HG03159 (cell line): ENCODE measurements at regions not wholly inside any gene's neighbourhood (a gene's known extent, or its start where the extent isn't known, plus 50 kb on each side); places are given as distances from the start of the nearest gene placed in this dataset.
"Not testable (repeated sequence)": the region's sequence is repeated elsewhere in the genome, so short reads cannot be mapped to it uniquely, and the experiment has no call there.

Experiments used
- ATAC-seq: cut with Tn5 transposase; IDR thresholded peaks from one replicate; pipeline ENCODE4 v1.9.1; 2021; ENCODE audit warnings: mild to moderate bottlenecking, moderate library complexity; ENCODE audit not compliant: unreplicated experiment

DNA sequence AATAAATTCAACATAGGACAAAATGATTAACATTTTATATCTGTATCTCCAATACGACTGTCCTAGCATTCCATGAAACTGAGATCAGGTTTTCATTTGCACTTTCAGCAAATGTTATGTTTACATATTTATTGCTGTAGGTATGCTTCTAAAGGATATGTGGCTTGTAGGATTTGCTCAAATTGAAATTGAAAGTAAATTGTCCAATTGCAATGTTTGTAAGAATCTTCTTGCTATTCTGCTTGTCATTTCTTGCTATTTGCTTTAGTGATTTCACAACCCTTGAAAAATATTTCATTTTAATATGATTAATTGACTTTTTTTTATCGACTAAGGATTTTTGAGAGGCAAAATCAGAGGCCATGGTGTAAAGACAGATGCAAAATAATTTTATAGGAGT, 904.2 kb upstream of the RAG2 start:
- no peak for ATAC-seq

DNA sequence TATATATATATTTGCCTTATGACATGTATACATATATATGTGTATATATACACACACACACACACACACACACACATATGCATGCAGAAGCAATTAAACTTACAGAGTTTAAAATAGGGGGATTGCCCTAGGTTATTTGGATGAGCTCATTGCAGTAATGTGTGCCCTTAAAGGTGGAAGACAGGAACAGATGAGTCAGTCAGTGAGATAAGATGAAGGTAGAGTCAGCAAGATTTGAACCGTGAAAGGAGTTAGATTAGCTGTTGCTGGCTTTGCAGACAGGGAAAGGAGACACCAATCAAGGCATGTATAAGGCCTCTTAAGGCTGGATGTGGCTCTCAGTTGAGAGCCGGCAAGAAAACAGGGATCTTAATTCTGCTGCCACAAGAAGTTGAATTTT, 902.4 kb upstream of the RAG2 start:
- ATAC-seq: no peak

DNA sequence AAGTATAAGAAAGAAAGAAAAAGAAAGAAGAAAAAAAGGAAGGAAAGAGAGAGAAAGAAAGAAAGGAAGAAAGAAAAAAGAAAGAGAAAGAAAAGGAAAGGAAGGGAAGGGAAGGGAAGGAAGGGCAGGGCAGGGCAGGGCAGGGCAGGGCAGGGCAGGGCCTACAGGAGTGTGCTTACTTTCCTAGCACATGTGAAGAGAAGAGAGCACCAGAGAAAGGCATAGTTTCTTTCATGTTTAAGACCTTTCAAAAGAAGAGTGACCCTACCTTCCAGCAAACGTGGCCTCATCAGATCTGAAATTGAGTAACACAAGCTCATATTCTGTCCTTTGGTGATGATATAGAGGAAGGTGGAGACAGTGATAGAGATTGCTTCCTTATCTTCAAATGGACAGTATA, 899.3 kb upstream of the RAG2 start:
- no peak for ATAC-seq

DNA sequence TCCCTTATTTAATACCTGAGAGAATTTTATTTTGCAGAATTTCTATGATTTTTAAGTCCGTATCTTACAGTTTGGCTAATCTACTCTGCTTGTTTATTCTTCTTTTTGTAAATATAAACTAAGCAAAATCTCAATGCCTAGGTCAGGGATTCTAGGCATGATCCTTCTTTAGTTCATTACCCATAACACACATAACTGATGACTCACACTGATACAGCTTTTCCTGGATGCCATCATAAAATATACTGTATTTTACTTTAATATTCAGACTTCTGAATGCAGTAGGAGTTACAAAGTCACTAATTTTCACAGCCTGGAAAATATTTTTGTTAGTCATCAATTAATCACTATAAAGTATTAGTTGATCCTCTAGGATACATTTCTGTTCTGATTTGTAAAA, 898.2 kb upstream of the RAG2 start:
- ATAC-seq: no peak

DNA sequence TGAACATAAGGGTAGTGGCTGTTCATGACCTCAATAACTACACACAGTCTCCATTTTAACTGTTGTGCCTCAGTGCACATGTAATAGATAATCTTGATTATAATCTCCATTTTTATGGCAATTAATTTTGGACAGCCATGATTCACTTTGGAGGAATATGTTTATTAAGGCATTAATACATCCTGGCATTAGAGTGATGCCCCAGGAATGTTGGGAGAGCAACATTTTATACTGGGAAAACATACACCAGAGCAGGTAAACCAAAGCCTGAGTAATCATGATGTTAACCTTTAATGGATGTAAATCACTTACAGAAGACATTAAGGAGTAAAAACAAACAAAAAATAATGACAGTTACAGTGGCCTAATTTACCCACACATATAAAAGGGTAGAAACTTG, 886.3 kb upstream of the RAG2 start:
- no peak for ATAC-seq

DNA sequence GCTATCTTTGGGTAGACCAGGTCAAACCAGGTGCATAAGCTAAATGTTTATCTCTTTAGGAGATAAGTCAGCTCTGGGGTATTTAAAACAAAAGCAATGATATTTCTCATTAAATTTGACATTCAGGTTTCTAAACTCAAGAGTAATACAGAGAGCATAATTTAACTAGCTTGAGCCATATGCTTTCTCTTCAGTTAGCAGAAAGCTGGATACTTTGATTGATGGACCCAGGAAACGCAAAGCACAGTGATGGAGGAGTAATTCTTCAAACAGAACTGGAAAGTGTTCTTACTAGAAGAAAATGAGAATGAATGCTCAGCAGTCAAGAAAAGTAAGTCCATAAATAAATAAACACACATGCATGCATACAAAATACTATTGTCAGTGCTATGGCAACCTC, 885.7 kb upstream of the RAG2 start:
- ATAC-seq: no peak

DNA sequence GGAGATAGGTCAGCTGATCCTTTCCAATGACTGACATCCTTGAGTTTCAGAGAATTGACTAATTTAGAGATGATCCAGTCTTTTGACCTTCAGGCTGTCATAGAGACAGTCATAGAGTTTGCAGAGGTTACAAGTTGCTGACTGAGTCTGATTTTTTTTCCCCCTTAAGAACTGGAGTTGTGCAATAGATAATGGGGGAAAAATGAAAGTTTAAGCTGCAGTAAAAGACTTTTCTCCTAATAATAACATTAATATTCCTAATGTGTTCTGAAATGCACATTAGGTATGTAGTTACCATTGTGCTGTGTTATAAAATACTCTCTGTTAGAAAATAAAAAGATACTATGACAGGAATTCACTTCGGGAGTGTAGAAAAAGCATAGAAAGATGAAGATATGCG, 876.9 kb upstream of the RAG2 start:
- no peak for ATAC-seq

DNA sequence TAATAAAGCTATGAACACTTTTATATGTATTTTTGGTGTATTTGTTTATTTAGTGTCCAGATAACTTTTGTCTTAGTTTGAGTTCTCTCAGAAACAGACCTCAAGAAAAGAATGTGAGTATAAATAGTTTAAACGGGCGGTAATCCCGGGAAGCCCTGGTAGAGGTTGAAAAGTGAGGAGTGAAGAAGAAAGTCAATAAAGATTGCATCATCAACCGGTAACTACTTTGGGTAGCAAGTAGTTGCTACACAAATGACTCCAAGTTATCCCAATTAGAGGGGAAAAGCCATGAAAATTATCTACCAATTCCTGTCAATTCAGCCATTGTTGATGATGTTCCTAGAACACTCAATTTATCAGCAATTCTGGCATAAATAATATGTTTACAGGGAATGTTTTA, 870.3 kb upstream of the RAG2 start:
- ATAC-seq: no peak

DNA sequence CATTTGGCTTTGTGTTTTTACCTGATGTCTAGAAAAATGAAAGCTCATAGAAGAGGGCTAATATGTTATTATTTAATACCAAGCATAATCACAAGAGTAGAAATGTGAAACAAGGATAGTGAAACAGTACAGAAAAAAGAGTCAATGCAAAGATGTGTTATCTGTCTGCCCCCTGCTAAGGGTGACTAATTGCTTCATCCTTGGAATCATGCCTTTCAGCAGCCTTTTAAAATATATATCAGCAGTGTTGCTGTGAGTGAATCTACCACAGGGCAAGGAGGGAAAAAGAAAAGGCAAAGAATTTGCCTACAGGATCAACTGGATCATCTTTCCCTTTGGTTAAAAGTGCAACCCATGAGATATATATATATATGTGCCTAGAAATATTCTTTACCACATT, 867.2 kb upstream of the RAG2 start:
- no peak for ATAC-seq

DNA sequence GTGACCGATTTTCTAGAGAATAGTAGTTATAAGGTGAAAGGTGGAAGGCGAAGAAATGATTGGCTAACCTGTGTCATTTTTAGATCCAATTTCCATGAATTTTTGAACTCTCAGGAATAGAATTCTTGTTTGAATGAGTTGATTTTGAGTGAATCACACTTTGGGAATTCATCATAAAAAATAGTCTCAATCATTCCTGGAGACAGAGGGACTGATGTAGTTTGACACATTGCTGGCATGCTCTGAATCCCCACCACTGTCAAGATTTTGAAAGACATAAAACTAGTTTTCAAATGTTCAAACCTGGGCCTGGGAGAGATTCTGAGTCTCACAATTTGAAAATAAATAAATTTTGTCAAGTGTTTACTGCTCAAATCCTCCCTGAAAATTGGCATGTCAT, 861.4 kb upstream of the RAG2 start:
- ATAC-seq: no peak

DNA sequence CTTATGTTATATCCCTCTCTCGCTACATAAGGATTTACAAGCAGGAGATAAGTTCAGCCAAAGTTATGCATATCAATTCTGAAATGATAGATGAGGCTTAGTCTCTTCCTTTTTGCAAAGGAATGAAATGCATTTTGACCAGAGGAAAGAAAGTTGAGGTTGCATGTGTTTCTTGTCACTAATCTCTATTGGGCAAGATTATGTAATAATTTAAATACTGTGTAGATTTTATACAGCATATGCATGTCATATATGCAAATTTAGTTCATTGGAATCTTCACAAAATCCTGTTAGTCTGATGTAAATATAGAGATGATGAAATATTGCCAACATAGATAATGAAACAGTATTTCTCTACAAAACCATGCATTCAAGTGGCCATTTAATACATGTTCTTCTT, 858.7 kb upstream of the RAG2 start:
- no peak for ATAC-seq

DNA sequence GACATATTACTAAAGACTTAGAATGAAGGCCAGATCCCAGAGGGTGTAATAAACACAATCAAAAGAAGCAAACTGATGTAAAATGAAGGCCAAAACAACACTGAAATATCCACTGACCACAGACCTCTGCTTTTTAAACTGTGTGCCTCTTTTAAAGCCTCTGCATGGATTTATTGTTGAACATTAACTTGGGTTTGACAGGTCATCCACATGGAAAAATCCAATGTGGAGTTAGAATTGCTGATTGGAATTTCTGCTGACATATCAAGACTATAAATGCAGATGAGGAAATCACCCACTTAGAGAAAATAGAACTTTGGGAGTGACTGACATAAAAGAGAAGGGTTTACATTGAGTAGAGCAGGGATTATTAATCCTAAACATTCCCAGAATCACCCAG, 853.9 kb upstream of the RAG2 start:
- no peak for ATAC-seq

DNA sequence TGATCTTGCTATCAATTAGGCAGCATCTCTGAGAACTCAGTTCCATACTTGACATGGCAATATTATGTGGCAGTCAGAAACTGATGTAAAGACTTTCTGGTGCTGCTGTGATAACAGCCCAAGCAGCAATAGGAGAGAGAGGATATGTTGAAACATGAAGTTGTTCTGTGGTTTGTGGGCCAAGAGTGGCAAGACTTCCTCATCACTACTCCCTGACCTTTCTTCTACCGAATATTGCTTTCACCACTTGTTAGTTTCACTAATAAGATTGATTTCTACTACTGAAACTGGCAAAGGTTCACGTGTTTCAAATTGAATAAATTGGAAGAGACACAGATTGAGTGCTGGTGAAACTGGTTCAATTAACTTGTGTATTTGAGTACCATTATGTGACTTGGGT, 852.6 kb upstream of the RAG2 start:
- ATAC-seq: no peak

DNA sequence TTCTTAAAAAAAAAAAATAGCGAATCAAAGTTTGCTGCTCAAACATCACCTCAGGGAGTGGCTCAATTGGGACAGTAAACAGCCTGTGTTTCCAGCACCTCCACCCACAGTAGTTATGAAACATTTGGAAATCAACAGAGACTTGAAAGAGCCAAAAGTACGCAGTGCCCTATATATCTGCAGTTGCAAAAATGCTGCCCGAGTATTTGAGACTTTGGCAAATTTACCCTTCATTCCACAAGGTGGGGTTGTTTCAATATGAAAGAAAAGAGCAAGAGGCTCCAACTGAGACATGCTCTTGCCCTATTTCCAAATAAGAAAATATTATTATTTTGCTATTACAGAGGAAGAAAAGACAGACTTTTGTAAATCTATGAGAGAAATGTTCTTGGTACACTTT, 851.1 kb upstream of the RAG2 start:
- ATAC-seq: no peak

DNA sequence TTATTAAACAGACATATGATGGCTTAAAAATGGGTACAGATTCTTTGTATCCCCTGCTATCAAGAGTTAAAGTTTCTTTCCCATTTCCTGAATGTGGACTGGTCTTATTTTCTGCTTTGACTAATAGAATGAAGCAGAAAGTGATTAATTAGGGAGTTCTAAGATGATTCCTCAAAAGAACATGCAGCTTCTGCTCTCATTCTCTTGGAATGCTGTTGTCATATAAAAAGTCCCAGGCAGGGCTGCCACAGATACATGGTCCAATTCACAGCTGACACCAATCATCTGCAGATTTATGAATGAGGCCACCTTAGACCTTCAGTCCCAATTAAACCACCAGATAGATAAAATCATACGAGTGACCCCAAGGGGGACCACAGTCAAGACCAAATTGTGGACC, 844.5 kb upstream of the RAG2 start:
- no peak for ATAC-seq

DNA sequence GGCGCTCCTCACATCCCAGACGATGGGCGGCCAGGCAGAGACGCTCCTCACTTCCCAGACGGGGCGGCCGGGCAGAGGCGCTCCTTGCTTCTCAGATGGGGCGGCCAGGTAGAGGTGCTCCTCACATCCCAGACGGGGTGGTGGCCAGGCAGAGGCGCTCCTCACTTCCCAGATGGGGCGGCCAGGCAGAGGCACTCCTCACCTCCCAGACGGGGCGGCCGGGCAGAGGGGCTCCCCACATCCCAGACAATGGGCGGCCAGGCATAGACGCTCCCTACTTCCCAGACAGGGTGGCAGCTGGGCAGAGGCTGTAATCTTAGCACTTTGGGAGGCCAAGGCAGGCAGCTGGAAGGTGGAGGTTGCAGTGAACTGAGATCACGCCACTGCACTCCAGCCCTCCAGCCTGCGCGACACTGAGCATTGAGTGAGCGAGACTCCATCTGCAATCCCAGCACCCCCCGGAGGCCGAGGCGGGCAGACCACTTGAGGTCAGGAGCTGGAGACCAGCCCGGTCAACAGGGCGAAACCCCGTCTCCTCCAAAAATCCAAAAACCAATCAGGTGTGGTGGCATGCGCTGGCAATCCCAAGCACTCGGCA, 833.7 kb upstream of the RAG2 start:
- ATAC-seq: not testable (repeated sequence)

DNA sequence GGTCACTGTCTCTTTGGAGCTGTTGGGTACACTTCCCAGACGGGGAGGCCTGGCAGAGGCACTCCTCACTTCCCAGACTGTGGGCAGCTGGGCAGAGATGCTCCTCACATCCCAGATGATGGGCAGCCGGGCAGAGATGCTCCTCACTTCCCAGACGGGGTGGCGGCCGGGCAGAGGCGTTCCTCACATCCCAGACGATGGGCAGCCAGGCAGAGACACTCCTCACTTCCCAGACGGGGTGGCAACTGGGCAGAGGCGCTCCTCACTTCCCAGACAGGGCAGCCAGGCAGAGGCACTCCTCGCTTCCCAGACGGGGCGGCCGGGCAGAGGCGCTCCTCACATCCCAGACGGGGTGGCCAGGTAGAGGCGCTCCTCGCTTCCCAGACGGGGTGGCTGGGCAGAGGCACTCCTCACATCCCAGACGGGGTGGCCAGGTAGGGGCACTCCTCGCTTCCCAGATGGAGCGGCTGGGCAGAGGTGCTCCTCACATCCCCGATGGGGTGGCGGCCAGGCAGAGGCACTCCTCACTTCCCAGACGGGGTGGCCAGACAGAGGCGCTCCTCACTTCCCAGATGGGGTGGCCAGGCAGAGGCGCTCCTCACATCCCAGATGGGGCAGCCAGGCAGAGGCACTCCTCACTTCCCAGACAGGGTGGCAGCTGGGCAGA, 833.1 kb upstream of the RAG2 start:
- not testable (repeated sequence) for ATAC-seq

DNA sequence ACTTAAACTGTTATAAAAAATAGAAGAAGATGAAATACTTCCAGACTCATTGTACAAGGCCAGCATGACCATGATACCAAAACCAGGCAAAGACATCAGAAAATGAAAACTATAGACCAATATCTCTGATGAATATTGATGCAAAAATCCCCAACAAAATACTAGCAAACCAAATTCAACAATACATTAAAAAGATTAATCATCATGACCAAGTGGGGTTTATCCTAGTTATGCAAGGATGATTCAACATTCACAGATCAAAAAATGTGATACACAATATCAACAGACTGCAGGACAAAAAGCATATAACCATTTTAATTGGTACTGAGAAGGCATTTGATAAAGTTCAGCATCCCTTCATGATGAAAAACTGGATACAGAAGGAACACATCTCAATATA, 824.5 kb upstream of the RAG2 start:
- ATAC-seq: no peak

DNA sequence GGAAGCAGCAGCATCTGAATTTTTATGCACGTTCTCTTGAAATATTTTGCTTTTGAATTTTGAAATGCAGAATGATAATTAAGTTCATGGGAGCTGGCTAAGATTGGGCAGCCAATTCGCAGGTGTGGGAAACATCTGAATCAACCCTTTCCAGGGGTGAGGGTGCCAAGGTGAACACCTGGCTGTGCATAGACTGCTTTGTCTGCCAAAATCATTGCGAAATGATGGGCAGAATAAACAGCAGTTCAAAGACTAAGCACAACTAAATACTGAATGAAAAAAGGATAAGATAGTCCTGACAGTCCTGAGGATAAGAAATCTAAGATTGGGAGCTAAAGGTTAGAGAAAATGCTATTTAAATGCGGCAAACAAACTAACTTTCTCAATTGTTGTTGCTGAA, 813.3 kb upstream of the RAG2 start:
- no peak for ATAC-seq

DNA sequence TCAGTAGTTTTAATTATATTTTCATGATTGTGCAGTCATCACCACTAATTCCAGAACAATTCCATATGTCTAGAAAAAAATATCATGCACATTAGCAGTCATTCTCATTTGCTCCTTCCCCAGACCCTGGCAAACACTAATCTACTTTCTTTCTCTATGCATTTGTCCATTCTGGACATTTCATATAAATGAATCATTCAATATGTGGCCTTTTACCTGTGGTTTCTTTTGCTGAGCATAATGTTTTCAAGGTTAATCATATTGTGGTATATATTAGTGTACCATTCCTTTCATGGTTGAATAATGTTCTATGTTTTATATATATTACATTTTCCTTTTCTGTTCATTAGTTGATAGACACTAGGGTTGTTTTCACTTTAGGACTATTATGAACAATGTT, 811.1 kb upstream of the RAG2 start:
- ATAC-seq: no peak

DNA sequence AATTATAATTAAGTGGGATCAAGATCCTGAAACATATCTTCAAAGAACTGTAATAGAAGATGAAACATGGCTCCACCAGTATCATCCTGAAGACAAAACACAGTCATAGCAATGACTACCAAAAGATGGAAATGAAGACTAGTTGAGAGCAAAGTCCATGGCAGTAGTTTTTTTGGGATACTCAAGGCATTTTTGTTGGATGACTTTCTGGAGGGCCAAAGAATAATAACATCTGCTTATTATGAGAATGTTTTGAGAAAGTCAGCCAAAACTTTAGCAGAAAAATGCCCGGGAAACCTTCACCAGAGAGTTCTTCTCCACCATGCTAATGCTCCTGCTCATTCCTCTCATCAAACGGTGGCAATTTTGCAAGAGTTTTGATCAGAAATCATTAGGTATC, 809.4 kb upstream of the RAG2 start:
- no peak for ATAC-seq

DNA sequence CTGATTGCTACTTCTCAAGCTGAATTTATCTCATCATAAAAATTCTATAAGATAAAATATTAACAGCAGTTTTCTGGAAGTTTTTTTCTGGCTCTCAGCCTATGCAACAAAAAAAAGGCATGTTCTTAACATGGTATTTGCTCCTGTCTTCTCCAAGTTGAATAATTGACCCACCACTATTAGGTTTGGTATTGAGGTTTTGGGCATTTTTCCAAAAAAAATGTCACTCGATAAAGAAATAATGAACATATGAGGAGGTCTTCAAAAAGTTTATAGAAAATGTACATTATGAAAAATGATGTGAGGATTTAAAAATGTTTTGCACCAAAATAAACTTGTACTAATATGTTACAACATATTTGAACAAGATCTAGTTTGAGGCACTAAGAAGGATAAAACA, 808.6 kb upstream of the RAG2 start:
- ATAC-seq: no peak

DNA sequence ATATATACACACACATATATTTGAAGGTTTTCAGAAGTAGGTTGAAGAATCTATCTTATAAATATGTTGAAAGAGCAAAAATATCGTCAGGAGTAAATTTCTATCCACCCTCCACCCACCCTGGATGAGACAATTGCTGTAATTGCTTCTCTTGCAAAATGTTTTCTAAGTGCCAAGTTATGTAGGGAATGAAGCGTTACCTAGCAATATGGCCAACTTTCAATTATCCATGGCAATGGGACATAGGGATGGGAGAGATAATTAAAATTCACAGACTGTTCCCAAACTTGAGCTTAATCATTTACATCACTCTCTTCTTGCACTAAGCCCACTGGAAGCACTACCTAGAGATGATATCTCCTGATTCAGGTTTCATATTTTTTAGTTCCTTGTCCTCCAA, 806.2 kb upstream of the RAG2 start:
- no peak for ATAC-seq
